DMS53 treated with DMSO at 0.1 percent for 48 hours (cell line): ENCODE measurements at regions not wholly inside any gene's neighbourhood (a gene's known extent, or its start where the extent isn't known, plus 50 kb on each side); places are given as distances from the start of the nearest gene placed in this dataset.
A peak's percentile ranks its signal among the peaks of the same experiment; 100 is the strongest.
"Not testable (repeated sequence)": the region's sequence is repeated elsewhere in the genome, so short reads cannot be mapped to it uniquely, and the experiment has no call there.

Source experiments
- DNase-seq: peaks from one replicate; lab custom pipeline; 2025; ENCODE audit not compliant: unreplicated experiment; lab: John Stamatoyannopoulos, UW

DNA sequence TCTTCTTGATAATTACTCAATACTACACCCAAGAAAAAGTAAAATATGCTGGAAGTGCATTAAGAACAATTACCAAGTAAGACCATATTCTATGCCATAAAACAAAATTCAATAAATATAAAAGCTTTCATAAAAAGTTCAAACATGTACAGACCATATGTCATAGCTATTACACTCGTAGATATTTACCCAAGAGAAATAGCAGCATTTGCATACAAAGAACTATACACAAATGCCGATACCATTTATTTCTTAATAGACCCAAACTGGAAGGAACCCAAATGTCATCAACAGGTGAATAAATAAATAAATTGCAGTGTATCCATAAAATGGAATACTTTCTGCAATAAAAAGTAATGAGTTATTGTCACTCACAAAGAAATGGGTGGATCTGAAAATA is 78.3 kb upstream of the SLC16A7 start:
- DNase-seq: no peak

- no peak for DNase-seq
These were observed 94.9 kb upstream of the SLC16A7 start for GRCh38 chr12:59500915-59501314.

DNA sequence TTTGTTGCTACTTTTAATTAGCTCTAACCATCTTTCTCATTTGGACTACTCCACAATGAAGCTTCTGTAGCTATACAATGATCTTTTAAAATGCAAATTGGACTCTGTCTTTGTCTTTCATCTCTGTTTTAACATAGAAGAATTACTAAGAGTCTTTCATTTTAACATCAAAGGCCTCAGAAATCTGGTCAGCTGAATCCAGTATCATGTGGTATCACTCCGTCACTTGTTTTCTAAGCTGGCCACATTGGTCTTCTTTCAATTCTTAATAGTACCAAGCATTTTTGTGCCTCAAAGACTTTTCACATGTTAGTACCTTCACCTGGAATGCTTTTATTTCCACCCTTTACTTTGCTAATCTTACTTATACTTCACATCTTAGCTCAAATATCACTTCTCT is 95.5 kb upstream of the SLC16A7 start:
- DNase-seq: no peak

DNA sequence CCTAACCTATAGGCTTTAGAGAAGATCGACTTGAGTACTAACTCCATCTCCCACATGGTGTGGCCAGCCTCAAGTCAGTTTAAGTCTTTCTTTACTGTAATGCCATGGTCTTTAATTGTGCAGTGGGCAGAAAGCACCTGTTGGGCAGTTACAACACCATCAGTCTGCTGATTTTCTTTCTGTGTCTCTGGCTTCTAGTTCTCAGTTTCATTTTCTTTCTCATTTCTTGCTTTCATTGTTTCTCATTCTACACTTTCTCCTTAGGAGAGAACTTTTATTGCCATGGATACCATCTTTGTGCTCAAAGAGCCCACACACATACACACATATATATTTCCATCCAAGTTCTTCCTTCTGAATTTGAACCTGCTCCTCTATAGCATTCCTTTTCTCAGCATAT is 96.1 kb upstream of the SLC16A7 start:
- DNase-seq: no peak

DNA sequence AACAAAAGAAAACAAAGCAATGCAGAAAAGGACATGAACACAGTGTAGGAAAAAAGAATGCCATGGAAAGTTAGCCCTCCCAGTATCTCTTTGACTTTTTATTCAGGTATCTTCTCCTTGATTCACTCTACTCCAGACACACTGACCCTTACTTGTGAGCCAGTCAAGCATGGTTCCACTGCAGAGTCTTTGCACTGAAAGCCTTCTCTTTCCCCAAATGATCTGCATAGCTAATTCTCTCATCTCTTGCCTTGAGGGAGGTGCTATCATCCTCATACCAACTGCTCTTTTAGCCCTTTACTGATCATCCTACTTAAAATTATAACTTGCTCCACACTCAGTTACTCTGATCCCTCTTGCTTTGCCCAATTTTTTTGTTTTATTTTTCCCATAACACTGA is 101.2 kb upstream of the SLC16A7 start:
- DNase-seq: no peak

GRCh38 chr12:59491877-59492276 is 104.0 kb upstream of the SLC16A7 start:
- no peak for DNase-seq

DNA sequence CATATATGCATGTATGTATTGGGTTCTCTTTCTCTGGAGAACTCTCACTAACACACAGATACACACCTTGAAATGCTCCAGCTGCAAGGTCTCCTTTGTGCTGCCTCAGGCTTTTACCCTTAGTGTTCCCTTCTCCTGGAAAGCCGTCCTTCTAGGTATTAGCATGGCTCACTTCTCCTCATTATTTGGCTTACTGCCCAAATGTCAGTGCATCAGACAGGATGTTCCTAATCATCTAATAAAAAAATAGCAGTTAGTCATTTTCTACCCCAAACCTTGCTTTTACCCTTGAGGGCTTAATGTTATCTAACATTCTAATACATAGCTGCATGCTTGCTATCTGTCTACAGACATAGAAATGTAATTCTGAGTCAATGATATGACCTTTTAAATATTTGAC is 109.0 kb upstream of the SLC16A7 start:
- DNase-seq: no peak

GRCh38 chr12:59484575-59484974 is 111.3 kb upstream of the SLC16A7 start:
- DNase-seq: no peak

GRCh38 chr12:59474236-59474635 is 121.6 kb upstream of the SLC16A7 start:
- not testable (repeated sequence) for DNase-seq

DNA sequence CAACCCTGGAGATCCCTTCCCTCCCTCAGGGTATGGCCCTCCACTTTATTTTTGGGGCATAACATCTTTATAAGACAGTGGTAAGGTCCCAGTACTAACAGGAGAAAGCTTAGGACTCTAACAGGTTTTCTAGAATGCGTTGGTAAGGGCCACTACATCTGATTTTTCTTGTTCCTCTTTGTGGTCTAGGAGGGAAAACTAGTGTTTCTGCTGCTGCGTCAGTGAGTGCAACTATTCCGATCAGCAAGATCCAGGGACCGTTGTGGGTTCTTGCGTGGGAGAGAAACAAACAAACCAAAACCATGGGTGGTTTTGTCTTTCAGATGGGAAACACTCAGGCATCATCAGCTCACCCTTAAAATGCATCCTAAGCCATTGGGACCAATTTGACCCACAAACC is 123.6 kb upstream of the SLC16A7 start:
- DNase-seq: no peak

DNA sequence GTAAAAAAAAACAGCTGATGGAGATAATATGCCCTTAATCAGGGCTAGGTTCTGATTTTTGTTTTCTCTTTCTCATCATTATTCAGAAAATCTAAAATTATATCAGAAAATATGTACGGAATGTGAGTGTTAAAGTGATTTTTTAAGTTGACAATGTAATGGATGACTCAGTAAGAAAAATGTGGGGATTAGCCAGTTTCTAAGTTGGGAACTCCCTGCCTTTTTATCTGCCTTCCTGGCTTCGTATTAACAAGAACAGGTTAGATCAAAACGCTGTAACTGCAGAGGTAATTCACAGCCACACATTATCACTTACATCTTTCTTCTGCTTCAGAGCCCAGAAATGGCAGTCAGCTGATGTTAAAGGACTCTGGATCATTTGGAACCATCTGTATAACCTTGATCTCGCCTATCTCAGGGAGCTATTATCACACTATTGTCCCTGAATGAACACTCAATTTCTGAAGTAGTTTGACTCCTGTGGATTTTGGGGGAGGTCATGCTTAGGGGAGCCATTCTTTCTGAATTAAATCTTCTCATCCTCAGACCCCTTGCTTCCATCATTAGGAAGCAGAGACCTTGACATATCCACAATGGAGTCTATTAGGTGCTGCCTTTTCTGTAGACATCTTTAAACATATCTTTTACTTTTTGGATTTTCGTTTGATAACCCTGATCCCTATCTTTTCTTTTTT is 135.7 kb upstream of the SLC16A7 start:
- no peak for DNase-seq

DNA sequence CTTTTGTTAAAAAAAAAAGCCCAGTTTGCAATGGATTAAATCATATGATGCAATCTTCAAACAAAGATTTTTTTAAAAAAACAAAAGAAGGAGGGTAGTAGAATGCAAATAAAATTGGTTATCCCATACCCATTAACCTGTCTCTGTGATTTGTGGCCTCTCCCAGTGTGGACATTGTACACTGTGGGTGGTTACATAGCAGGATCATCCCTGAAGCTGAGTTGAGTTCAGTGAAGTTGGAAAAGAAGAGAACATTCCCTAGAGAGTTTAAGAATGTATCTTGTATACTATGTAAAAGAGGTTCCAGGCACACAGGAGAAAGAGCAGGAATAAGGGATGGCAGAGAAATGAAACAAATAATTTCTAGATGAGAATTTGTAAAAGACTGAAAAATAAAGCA is 142.4 kb upstream of the SLC16A7 start:
- DNase-seq: no peak

GRCh38 chr12:59452746-59453145 is 143.1 kb upstream of the SLC16A7 start:
- DNase-seq: no peak

GRCh38 chr12:59452259-59452658 is 143.6 kb upstream of the SLC16A7 start:
- no peak for DNase-seq

- DNase-seq: no peak
These were observed 149.7 kb upstream of the SLC16A7 start for GRCh38 chr12:59446116-59446515.

DNA sequence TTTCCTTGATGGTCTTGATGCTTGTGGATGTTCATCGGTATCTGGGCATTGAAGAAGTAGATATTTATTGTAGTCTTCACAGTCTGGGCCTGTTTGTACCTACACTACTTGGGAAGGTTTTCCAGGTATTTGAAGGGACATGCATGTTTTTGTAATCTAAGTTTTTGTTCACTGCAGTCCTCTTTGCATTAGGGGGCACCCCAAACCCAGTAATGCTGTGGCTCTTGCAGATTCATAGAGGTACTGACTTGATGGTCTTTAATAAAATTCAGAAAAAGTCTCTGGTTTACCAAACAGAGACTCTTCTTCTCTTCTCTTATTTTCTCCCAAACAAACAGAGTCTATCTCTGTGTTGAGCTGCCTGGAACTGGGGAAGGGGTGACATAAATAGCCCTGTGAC is 150.9 kb upstream of the SLC16A7 start:
- no peak for DNase-seq

DNA sequence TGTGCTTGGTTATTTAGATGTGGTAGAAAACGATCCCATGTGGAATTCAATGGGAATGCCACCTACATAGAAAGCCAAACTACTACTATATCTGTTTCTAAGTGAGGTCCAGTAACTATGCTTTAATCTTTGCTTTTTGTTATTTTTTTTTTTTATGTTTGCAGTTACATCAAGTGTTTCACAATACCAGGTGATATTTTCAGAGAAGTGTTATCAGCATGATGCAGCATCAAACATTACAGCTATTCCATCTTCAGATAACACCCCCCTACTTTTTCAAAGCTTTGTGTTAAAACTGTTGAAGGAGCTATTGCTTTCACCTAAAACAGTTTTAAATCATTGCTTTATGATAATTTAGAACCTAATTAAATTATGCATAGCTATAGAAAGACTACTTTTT is 163.8 kb upstream of the SLC16A7 start:
- DNase-seq: no peak

- peak; percentile 5 for DNase-seq
These were observed 164.6 kb upstream of the SLC16A7 start for GRCh38 chr12:59431266-59431665.

DNA sequence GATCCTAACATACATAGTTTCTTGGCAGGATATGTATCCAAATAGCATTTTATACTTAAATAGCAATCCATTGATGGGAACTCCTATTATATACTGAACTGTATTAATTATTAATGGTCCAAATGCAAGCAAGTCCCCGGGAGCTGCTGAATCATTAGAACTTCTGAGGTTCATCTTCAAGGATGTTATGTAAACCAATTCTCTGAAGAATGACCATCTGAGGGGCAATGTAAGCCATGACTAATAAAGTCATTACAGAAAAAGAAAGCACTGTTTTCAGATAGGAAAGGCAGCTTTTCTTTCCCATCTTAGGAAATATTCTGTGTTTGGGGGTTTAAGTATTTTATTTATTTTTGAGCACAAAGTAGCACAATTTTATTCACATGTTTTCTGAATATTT is 166.1 kb upstream of the SLC16A7 start:
- no peak for DNase-seq

DNA sequence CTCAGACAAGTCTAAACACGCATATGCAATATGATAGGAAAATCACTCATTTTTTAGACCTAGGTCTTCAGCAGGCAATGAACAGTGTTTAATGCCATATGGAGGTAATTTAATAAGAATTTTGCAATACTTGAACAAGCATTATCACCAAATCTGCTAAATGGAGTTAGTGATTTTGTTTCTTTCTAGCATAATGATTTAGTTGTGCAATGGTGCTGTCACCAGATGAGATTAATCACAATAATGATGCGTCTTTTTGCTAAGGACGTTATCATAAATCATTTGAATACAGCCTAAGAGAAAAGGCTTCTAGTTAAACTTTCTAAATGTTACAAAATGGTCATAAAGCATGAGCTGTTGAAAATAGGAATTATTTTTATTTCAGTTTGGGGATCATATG is 170.0 kb upstream of the SLC16A7 start:
- DNase-seq: no peak

DNA sequence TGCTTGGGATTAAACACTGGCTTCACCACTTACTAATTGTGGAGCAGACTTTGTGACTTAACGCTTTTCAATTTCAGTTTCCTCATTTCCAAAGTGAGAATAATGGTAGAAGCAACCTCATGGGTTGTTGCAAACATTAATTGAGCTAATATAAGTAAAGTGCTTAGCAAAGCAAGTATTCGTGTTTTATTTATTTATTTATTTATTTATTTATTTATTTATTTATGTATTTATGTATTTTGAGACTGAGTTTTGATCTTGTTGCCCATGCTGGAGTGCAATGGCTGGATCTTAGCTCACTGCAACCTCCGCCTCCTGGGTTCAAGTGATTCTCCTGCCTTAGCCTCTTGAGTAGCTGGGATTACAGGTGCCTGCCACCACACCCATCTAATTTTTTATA is 171.2 kb upstream of the SLC16A7 start:
- DNase-seq: not testable (repeated sequence)

DNA sequence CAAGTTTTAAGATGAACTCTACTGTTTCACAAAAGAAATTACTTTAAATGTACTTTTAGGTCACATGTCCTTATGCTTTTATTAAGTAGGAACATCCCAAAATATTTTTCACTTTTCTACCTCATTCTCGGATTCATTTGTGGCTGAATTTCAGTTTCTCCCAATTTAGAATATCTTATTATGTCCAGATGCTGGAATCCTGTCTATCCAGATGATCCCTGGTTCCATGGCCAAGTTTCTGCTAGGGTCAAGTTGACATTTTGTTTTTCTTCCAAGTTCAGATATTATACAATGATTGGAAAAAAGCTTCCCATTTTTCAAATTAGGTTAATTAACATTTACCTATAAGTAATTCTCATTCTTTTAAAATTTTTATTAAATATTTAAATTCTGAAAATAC is 181.8 kb upstream of the SLC16A7 start:
- no peak for DNase-seq

GRCh38 chr12:59408431-59408830 is 187.4 kb upstream of the SLC16A7 start:
- DNase-seq: no peak

- no peak for DNase-seq
These were observed 188.0 kb upstream of the SLC16A7 start for GRCh38 chr12:59407799-59408198.
